Sigmoid colon (tissue), 4 donors: ENCODE measurements at regions not wholly inside any gene's neighbourhood (a gene's known extent, or its start where the extent isn't known, plus 50 kb on each side); places are given as distances from the start of the nearest gene placed in this dataset.

Source experiments
- EP300 ChIP-seq, 4 donors: sonication (generic); formaldehyde crosslinking; IDR thresholded peaks; one replicate each; pipeline ENCODE4 v1.6.1; 2017; ENCODE audit warnings: antibody characterized with exemption in 4 of 4
- POLR2A ChIP-seq, 2 donors: fragments of 450-650 bp; IDR thresholded peaks; one replicate each; pipeline ENCODE4 v1.6.1; 2016; ENCODE audit warnings: antibody characterized with exemption in 2 of 2, mild to moderate bottlenecking in 2 of 2, moderate library complexity in 2 of 2
- POLR2AphosphoS5 ChIP-seq, 4 donors: sonication (generic); formaldehyde crosslinking; IDR thresholded peaks; one replicate each; pipeline ENCODE4 v1.6.1; 2017; ENCODE audit warnings: antibody characterized with exemption in 4 of 4
- TF ChIP-seq, protein P1 (sequence below), 4 experiments: fragments of 450-650 bp in 3 of 4; fragments of 200-600 bp in 1 of 4; IDR thresholded peaks; one replicate each; pipeline ENCODE4 v1.5.1; 2016 to 2019; ENCODE audit warnings: antibody characterized with exemption in 4 of 4, mild to moderate bottlenecking in 3 of 4, moderate library complexity in 2 of 4

DNA sequence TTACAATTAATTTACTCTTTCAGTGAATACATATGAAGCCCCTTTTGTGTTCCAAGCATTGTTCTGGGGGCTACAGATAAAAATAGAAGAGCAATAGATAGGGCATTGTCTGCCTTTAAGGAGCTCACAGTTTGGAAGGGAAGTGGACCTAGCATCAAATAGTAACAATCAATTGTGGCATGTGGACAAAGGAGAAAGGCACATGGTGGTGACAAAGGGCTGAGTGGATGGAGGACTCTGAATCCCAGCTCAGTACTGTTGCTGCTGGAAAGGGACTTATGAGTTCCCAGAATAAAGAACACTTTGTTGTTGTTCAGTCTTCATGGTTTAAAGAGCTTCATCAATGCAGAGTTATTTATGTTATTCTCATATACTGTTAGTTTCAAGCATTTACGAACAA lies 217.7 kb downstream of the HRH4 start:
- no peak for TF ChIP-seq POLR2A (IDR thresholded peaks at IDR 0.05)
- TF ChIP-seq, protein P1, sequence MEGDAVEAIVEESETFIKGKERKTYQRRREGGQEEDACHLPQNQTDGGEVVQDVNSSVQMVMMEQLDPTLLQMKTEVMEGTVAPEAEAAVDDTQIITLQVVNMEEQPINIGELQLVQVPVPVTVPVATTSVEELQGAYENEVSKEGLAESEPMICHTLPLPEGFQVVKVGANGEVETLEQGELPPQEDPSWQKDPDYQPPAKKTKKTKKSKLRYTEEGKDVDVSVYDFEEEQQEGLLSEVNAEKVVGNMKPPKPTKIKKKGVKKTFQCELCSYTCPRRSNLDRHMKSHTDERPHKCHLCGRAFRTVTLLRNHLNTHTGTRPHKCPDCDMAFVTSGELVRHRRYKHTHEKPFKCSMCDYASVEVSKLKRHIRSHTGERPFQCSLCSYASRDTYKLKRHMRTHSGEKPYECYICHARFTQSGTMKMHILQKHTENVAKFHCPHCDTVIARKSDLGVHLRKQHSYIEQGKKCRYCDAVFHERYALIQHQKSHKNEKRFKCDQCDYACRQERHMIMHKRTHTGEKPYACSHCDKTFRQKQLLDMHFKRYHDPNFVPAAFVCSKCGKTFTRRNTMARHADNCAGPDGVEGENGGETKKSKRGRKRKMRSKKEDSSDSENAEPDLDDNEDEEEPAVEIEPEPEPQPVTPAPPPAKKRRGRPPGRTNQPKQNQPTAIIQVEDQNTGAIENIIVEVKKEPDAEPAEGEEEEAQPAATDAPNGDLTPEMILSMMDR (IDR thresholded peaks at IDR 0.05), result no peak
- no peak for TF ChIP-seq POLR2AphosphoS5 (IDR thresholded peaks at IDR 0.05)
- no peak for TF ChIP-seq EP300 (IDR thresholded peaks at IDR 0.05)
